ENCODE measurements at regions not wholly inside any gene's neighbourhood (a gene's known extent, or its start where the extent isn't known, plus 50 kb on each side); places are given as distances from the start of the nearest gene placed in this dataset.
"Not testable (repeated sequence)": the region's sequence is repeated elsewhere in the genome, so short reads cannot be mapped to it uniquely, and the experiment has no call there.

- Histone ChIP-seq H3K27ac (no peak overlapping the region), H3K4me3 (no peak overlapping the region)
Measured at GRCh38 chr7:109375823-109376222, 806.1 kb downstream of the DNAJB9 start.

- Histone ChIP-seq H3K27ac (no peak overlapping the region), H3K4me3 (no peak overlapping the region)
Measured at GRCh38 chr7:109376576-109376975, 806.9 kb downstream of the DNAJB9 start.

- H3K4me3 ChIP-seq, result no peak overlapping the region
- no peak overlapping the region for H3K27ac ChIP-seq
Measured at GRCh38 chr7:109377076-109377884, 807.6 kb downstream of the DNAJB9 start.

GRCh38 chr7:109386959-109387358, 817.3 kb downstream of the DNAJB9 start:
- H3K4me3 ChIP-seq, result no peak overlapping the region

GRCh38 chr7:109387530-109387929, 817.9 kb downstream of the DNAJB9 start:
- no peak overlapping the region for H3K4me3 ChIP-seq
- no peak overlapping the region for H3K27ac ChIP-seq

More at GRCh38 chr7:109386959-109387358, 817.3 kb downstream of the DNAJB9 start:
- H3K27ac ChIP-seq, result no peak overlapping the region

GRCh38 chr7:109391240-109391639, 821.6 kb downstream of the DNAJB9 start:
- Histone ChIP-seq H3K4me3 (no peak overlapping the region), H3K27ac (no peak overlapping the region)

GRCh38 chr7:109402107-109402506, 832.4 kb downstream of the DNAJB9 start:
- H3K27ac ChIP-seq, result no peak overlapping the region
- H3K4me3 ChIP-seq, result no peak overlapping the region

- Histone ChIP-seq H3K4me3 (no peak overlapping the region), H3K27ac (no peak overlapping the region)
Measured at GRCh38 chr7:109407756-109408155, 838.1 kb downstream of the DNAJB9 start.

- no peak overlapping the region for H3K4me3 ChIP-seq
Measured at GRCh38 chr7:109437957-109438356, 868.3 kb downstream of the DNAJB9 start.

GRCh38 chr7:109449760-109450159, 880.1 kb downstream of the DNAJB9 start:
- Histone ChIP-seq H3K27ac (no peak overlapping the region), H3K4me3 (no peak overlapping the region)

More at GRCh38 chr7:109437957-109438356, 868.3 kb downstream of the DNAJB9 start:
- H3K27ac ChIP-seq, result no peak overlapping the region

GRCh38 chr7:109456116-109456515, 886.4 kb downstream of the DNAJB9 start:
- Histone ChIP-seq H3K27ac (no peak overlapping the region), H3K4me3 (no peak overlapping the region)

- Histone ChIP-seq H3K27ac (no peak overlapping the region), H3K4me3 (no peak overlapping the region)
Measured at GRCh38 chr7:109460296-109460695, 890.6 kb downstream of the DNAJB9 start.

- no peak overlapping the region for H3K27ac ChIP-seq
- H3K4me3 ChIP-seq, result no peak overlapping the region
Measured at GRCh38 chr7:109462171-109462570, 892.5 kb downstream of the DNAJB9 start.

GRCh38 chr7:109467729-109468128, 898.1 kb downstream of the DNAJB9 start:
- not testable (repeated sequence) for H3K27ac ChIP-seq, H3K4me3 ChIP-seq

- no peak overlapping the region for H3K4me3 ChIP-seq
- H3K27ac ChIP-seq, result no peak overlapping the region
Measured at GRCh38 chr7:109473172-109473571, 903.5 kb downstream of the DNAJB9 start.

- Histone ChIP-seq H3K27ac (no peak overlapping the region), H3K4me3 (no peak overlapping the region)
Measured at GRCh38 chr7:109476409-109476808, 906.7 kb downstream of the DNAJB9 start.

GRCh38 chr7:109479388-109479787, 909.7 kb downstream of the DNAJB9 start:
- H3K4me3 ChIP-seq, result no peak overlapping the region
- no peak overlapping the region for H3K27ac ChIP-seq

GRCh38 chr7:109490607-109491006, 920.9 kb downstream of the DNAJB9 start:
- not testable (repeated sequence) for H3K27ac ChIP-seq, H3K4me3 ChIP-seq

- no peak overlapping the region for H3K4me3 ChIP-seq
- H3K27ac ChIP-seq, result no peak overlapping the region
Measured at GRCh38 chr7:109497053-109497452, 927.4 kb downstream of the DNAJB9 start.

GRCh38 chr7:109498131-109498530, 928.5 kb downstream of the DNAJB9 start:
- Histone ChIP-seq H3K27ac (no peak overlapping the region), H3K4me3 (no peak overlapping the region)

- no peak overlapping the region for H3K27ac ChIP-seq
- no peak overlapping the region for H3K4me3 ChIP-seq
Measured at GRCh38 chr7:109503421-109503820, 933.7 kb downstream of the DNAJB9 start.

- Histone ChIP-seq H3K27ac (no peak overlapping the region), H3K4me3 (no peak overlapping the region)
Measured at GRCh38 chr7:109522585-109522984, 952.9 kb downstream of the DNAJB9 start.
